A549 (cell line): ENCODE measurements at regions not wholly inside any gene's neighbourhood (a gene's known extent, or its start where the extent isn't known, plus 50 kb on each side); places are given as distances from the start of the nearest gene placed in this dataset.

ENCODE experiments used
- ATAC-seq, 2 experiments: fragments of 200-7000 bp in 1 of 2; fragments of >200 bp in 1 of 2; cut with Nextera tagmentation in 1 of 2; cut with Tn5 transposase in 1 of 2; 3 replicates each; pipeline versions ENCODE4 v1.8.0 to v1.9.1; 2018 to 2020; ENCODE audit warnings: mild to moderate bottlenecking in 1 of 2, moderate library complexity in 1 of 2
- CTCF ChIA-PET: fragments of 300-600 bp; sonication (Branson Sonifier 250); formaldehyde crosslinking; extraction: SDS; loops from one replicate; lab custom pipeline; 2021; ENCODE audit warnings: antibody characterized with exemption, inconsistent platforms; lab: Yijun Ruan, JAX
- POLR2A ChIA-PET: fragments of 350-600 bp; formaldehyde crosslinking; extraction: SDS; loops from one replicate; lab custom pipeline; 2021; ENCODE audit warnings: antibody characterized with exemption, inconsistent platforms; lab: Yijun Ruan, JAX
- DNase-seq, 2 experiments: peaks; one replicate each; pipeline versions ENCODE4 v3.0.0 to v3.0.0-alpha.2; 2011 to 2016; ENCODE audit warnings: low read depth in 1 of 2, low spot score in 1 of 2
- FAIRE-seq: peaks from 2 replicates; lab custom pipeline; 2011; peaks lifted over from hg19 to GRCh38; lab: Jason Lieb, UNC
- H3K27ac ChIP-seq, 2 experiments: fragments of >200 bp; sonication (Bioruptor Twin); formaldehyde crosslinking; 3 replicates each; pipeline ENCODE4 v1.5.1; 2016 to 2017
- H3K4me1 ChIP-seq: fragments of >200 bp; sonication (Bioruptor Twin); formaldehyde crosslinking; 3 replicates; pipeline ENCODE4 v1.6.1; 2016
- H3K4me2 ChIP-seq: fragments of >200 bp; sonication (Bioruptor Twin); formaldehyde crosslinking; 3 replicates; pipeline ENCODE4 v1.6.1; 2016
- H3K4me3 ChIP-seq: fragments of >200 bp; sonication (Bioruptor Twin); formaldehyde crosslinking; 3 replicates; pipeline ENCODE4 v1.5.1; 2016
- H3K9me3 ChIP-seq: fragments of >200 bp; sonication (Bioruptor Twin); formaldehyde crosslinking; 3 replicates; pipeline ENCODE4 v1.6.1; 2016
- EHF ChIP-seq: fragments of 250-450 bp; sonication (Bioruptor Pico); IDR thresholded peaks from 2 replicates; pipeline ENCODE4 v1.5.0; 2020; ENCODE audit warnings: mild to moderate bottlenecking
- EP300 ChIP-seq, 2 experiments: fragments of >200 bp; sonication (Bioruptor Twin); formaldehyde crosslinking; IDR thresholded peaks; 2 replicates in 1 of 2; 3 replicates in 1 of 2; pipeline ENCODE4 v1.6.1; 2016 to 2017
- ESRRA ChIP-seq: fragments of 150-350 bp; IDR thresholded peaks from 2 replicates; pipeline ENCODE4 v1.6.1; 2014; ENCODE audit warnings: mild to moderate bottlenecking, low read length, borderline replicate concordance
- FOSB ChIP-seq: fragments of 250-450 bp; sonication (Bioruptor Pico); IDR thresholded peaks from 2 replicates; pipeline ENCODE4 v1.5.0; 2020; ENCODE audit warnings: mild to moderate bottlenecking, moderate library complexity
- HOXA7 ChIP-seq: fragments of 250-450 bp; sonication (Bioruptor Pico); IDR thresholded peaks from 2 replicates; pipeline ENCODE4 v1.5.0; 2020; ENCODE audit warnings: mild to moderate bottlenecking, moderate library complexity
- JUN ChIP-seq, 2 experiments: fragments of >200 bp; sonication (Bioruptor Twin); formaldehyde crosslinking; IDR thresholded peaks; 2 replicates in 1 of 2; 3 replicates in 1 of 2; pipeline ENCODE4 v1.6.1; 2016 to 2017
- JUNB ChIP-seq: fragments of >200 bp; sonication (Bioruptor Twin); formaldehyde crosslinking; IDR thresholded peaks from 2 replicates; pipeline ENCODE4 v1.6.1; 2016
- MAFK ChIP-seq: fragments of 450-650 bp; IDR thresholded peaks from 2 replicates; pipeline ENCODE4 v1.6.1; 2014; ENCODE audit not compliant: partially characterized antibody
- MYC ChIP-seq: IDR thresholded peaks from 2 replicates; pipeline ENCODE4 v1.6.1; 2012; ENCODE audit warnings: mild to moderate bottlenecking, inconsistent platforms, low read length, improper control_type of control experiment, borderline replicate concordance
- POLR2A ChIP-seq: IDR thresholded peaks from 2 replicates; pipeline ENCODE4 v1.6.1; 2012; ENCODE audit warnings: mild to moderate bottlenecking, low read length
- RAD21 ChIP-seq, 2 experiments: fragments of >200 bp in 1 of 2; sonication (Bioruptor Twin) in 1 of 2; formaldehyde crosslinking in 1 of 2; IDR thresholded peaks in 1 of 2; conservative IDR thresholded peaks in 1 of 2; 2 replicates in 1 of 2; 3 replicates in 1 of 2; pipeline ENCODE4 v1.6.1; 2012 to 2018; ENCODE audit warnings: inconsistent platforms in 1 of 2
- TFCP2L1 ChIP-seq: fragments of 250-450 bp; sonication (Bioruptor Pico); IDR thresholded peaks from 2 replicates; pipeline ENCODE4 v1.5.0; 2021; ENCODE audit warnings: mild to moderate bottlenecking
- WGBS: methylation state at CpG from one replicate; pipeline ENCODE4 v1.1.6; 2017; ENCODE audit errors: missing lambda C conversion rate; 5-methylcytosine and 5-hydroxymethylcytosine counted together
- TF ChIP-seq, protein P1 (sequence below): IDR thresholded peaks from 2 replicates; pipeline ENCODE4 v1.6.1; 2012; ENCODE audit warnings: low read depth, borderline replicate concordance
- TF ChIP-seq, protein P2 (sequence below): fragments of 250-450 bp; sonication (Bioruptor Pico); IDR thresholded peaks from 2 replicates; pipeline ENCODE4 v1.5.0; 2021; ENCODE audit warnings: mild to moderate bottlenecking, moderate library complexity, borderline replicate concordance
- TF ChIP-seq, protein P3 (sequence below): IDR thresholded peaks from 2 replicates; pipeline ENCODE4 v1.6.1; 2012
- TF ChIP-seq, protein P4 (sequence below): fragments of >200 bp; sonication (Bioruptor Twin); formaldehyde crosslinking; IDR thresholded peaks from 2 replicates; pipeline ENCODE4 v1.6.1; 2016
- TF ChIP-seq, protein P5 (sequence below): fragments of >200 bp; sonication (Bioruptor Twin); formaldehyde crosslinking; IDR thresholded peaks from 3 replicates; pipeline ENCODE4 v1.5.1; 2016

DNA sequence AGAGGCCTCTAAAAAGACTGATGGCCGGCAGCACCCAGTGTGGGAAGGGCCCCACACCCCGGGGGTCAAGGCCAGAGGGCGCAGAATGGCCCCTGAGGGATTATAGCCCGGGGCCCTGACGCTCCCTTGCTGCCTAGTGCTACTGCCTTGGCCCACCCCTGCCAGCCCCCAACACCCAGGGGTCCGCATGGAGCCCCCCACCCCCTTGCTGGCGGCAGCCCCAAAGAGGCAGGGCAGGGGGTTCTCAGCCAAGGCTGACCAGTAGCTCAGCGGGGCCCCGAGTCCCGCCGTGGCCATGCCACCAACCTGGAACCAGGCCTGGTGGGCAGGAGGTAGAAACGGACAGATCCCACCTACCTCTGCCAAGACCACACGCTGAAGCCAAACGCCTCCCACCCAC is 73.1 kb upstream of the FBRSL1 start:
- CTCF ChIA-PET: interaction anchor here (1.1 to 5.4 kb wide), 9 partner anchors 7 to 221 kb away, joined by 4 to 132 read pairs (median 29); partner anchors contain the start of genes LRCOL1 and P2RX2
- POLR2A ChIA-PET: no interaction called here
- H3K4me1 ChIP-seq: peaks cover 12% of the 10 kb centered on the region; the same call in 2 of the 3 replicates
- H3K4me3 ChIP-seq: no peak overlapping the region
- FAIRE-seq: no peak
- no peaks in the 10 kb centered on the region for H3K9me3 ChIP-seq
- ATAC-seq: no peak
- WGBS: 80% methylated on average over 7 of the region's 14 CpGs
- DNase-seq: no peak
- H3K27ac ChIP-seq: no peak overlapping the region
- no peak overlapping the region for H3K4me2 ChIP-seq
- no peak for TF ChIP-seq MYC
- TF ChIP-seq, protein P1, sequence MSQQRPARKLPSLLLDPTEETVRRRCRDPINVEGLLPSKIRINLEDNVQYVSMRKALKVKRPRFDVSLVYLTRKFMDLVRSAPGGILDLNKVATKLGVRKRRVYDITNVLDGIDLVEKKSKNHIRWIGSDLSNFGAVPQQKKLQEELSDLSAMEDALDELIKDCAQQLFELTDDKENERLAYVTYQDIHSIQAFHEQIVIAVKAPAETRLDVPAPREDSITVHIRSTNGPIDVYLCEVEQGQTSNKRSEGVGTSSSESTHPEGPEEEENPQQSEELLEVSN: no peak
- TF ChIP-seq POLR2A: no peak
- TF ChIP-seq, protein P2, sequence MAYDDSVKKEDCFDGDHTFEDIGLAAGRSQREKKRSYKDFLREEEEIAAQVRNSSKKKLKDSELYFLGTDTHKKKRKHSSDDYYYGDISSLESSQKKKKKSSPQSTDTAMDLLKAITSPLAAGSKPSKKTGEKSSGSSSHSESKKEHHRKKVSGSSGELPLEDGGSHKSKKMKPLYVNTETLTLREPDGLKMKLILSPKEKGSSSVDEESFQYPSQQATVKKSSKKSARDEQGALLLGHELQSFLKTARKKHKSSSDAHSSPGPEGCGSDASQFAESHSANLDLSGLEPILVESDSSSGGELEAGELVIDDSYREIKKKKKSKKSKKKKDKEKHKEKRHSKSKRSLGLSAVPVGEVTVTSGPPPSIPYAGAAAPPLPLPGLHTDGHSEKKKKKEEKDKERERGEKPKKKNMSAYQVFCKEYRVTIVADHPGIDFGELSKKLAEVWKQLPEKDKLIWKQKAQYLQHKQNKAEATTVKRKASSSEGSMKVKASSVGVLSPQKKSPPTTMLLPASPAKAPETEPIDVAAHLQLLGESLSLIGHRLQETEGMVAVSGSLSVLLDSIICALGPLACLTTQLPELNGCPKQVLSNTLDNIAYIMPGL (CRISPR knock-in tag): no peak
- TF ChIP-seq JUN (IDR thresholded peaks at IDR 0.05): no peak
- no peak for TF ChIP-seq MAFK
- TF ChIP-seq, protein P3, sequence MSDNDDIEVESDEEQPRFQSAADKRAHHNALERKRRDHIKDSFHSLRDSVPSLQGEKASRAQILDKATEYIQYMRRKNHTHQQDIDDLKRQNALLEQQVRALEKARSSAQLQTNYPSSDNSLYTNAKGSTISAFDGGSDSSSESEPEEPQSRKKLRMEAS: no peak
- TF ChIP-seq FOSB (CRISPR knock-in tag): no peak
- TF ChIP-seq ESRRA: no peak

DNA sequence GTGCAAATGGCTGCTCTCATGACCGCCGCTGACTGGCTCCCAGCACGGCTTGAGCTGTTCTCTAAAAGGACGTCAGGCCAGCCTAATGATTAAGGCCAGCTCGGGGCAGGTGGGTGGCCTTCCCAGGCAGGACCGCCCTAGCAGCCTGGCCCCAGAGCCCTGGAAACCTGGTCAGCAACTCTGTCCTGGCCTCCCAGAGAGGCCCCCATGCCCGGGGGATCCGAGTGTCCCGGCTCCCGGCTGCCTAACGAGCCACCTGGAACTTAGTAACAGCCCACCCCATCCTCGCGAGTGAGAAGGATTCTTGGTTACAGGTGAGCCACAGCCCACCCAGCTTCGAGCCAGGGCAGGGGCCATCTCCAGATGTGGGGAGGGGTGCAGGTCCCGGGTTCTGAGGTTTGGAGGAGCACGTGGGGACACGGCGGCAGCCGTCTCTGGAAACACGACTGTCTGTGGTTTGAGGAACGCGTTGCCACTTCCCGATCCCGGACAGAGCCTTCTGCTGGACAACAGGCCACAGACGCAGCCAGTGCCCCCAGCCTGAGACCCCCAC is 73.8 kb upstream of the FBRSL1 start:
- Histone ChIP-seq H3K27ac (no peak overlapping the region), H3K9me3 (no peaks in the 10 kb centered on the region), H3K4me2 (no peak overlapping the region), H3K4me3 (no peak overlapping the region), H3K4me1 (peaks cover 12% of the 10 kb centered on the region; the same call in 2 of the 3 replicates)
- no peak for TF ChIP-seq TFCP2L1 (CRISPR knock-in tag)
- TF ChIP-seq EP300 (IDR thresholded peaks at IDR 0.05): no peak
- no peak for TF ChIP-seq HOXA7
- TF ChIP-seq RAD21 (conservative IDR thresholded peaks at IDR 0.05 in 1 of 2, IDR thresholded peaks at IDR 0.05 in 1 of 2): no peak
- TF ChIP-seq, protein P4, sequence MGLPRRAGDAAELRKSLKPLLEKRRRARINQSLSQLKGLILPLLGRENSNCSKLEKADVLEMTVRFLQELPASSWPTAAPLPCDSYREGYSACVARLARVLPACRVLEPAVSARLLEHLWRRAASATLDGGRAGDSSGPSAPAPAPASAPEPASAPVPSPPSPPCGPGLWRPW: no peak
- TF ChIP-seq, protein P3: no peak
- no peak for TF ChIP-seq MAFK
- TF ChIP-seq JUNB: no peak
- TF ChIP-seq, protein P5, sequence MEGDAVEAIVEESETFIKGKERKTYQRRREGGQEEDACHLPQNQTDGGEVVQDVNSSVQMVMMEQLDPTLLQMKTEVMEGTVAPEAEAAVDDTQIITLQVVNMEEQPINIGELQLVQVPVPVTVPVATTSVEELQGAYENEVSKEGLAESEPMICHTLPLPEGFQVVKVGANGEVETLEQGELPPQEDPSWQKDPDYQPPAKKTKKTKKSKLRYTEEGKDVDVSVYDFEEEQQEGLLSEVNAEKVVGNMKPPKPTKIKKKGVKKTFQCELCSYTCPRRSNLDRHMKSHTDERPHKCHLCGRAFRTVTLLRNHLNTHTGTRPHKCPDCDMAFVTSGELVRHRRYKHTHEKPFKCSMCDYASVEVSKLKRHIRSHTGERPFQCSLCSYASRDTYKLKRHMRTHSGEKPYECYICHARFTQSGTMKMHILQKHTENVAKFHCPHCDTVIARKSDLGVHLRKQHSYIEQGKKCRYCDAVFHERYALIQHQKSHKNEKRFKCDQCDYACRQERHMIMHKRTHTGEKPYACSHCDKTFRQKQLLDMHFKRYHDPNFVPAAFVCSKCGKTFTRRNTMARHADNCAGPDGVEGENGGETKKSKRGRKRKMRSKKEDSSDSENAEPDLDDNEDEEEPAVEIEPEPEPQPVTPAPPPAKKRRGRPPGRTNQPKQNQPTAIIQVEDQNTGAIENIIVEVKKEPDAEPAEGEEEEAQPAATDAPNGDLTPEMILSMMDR: no peak
- TF ChIP-seq EHF (CRISPR knock-in tag): no peak
- FAIRE-seq (no peak), DNase-seq (no peak), ATAC-seq (no peak)
- POLR2A ChIA-PET: no interaction called here
- 83% methylated on average over 24 of the region's 25 CpGs for WGBS
- CTCF ChIA-PET: interaction anchor here (0.8 to 5.4 kb wide), 30 partner anchors 8 to 269 kb away, joined by 3 to 132 read pairs (median 16); partner anchors contain the start of genes LRCOL1 and P2RX2
